ENCODE measurements at regions not wholly inside any gene's neighbourhood (a gene's known extent, or its start where the extent isn't known, plus 50 kb on each side); places are given as distances from the start of the nearest gene placed in this dataset.

GRCh38 chr5:30039379-30039778 is 1154.1 kb upstream of the CDH6 start:
- no peak for DNase-seq

- no peak for DNase-seq
Observed at GRCh38 chr5:30034870-30035269, 1158.6 kb upstream of the CDH6 start.

- no peak for DNase-seq
Observed at GRCh38 chr5:30030101-30030500, 1163.4 kb upstream of the CDH6 start.

GRCh38 chr5:30001826-30002225 is 1191.7 kb upstream of the CDH6 start:
- DNase-seq, result no peak

GRCh38 chr5:30000231-30000630 is 1193.3 kb upstream of the CDH6 start:
- DNase-seq, result no peak

GRCh38 chr5:29995154-29995553 is 1198.3 kb upstream of the CDH6 start:
- no peak for DNase-seq

- DNase-seq, result no peak
Observed at GRCh38 chr5:29994519-29994918, 1199.0 kb upstream of the CDH6 start.

GRCh38 chr5:29993286-29993685 is 1200.2 kb upstream of the CDH6 start:
- DNase-seq, result no peak

- DNase-seq, result no peak
Observed at GRCh38 chr5:29992248-29992647, 1201.2 kb upstream of the CDH6 start.

GRCh38 chr5:29990681-29991080 is 1202.8 kb upstream of the CDH6 start:
- DNase-seq, result no peak

GRCh38 chr5:29984156-29984540 is 1209.3 kb upstream of the CDH6 start:
- no peak for DNase-seq

GRCh38 chr5:29983528-29984155 is 1209.8 kb upstream of the CDH6 start:
- DNase-seq, result no peak

GRCh38 chr5:29982457-29982856 is 1211.0 kb upstream of the CDH6 start:
- DNase-seq, result no peak

- DNase-seq, result no peak
Observed at GRCh38 chr5:29972597-29972996, 1220.9 kb upstream of the CDH6 start.

- no peak for DNase-seq
Observed at GRCh38 chr5:29963956-29964355, 1229.5 kb upstream of the CDH6 start.

GRCh38 chr5:29960323-29960722 is 1233.2 kb upstream of the CDH6 start:
- no peak for DNase-seq

GRCh38 chr5:29950416-29951145 is 1242.9 kb upstream of the CDH6 start:
- DNase-seq, result no peak

GRCh38 chr5:29949301-29949872 is 1244.1 kb upstream of the CDH6 start:
- no peak for DNase-seq

- no peak for DNase-seq
Observed at GRCh38 chr5:29944327-29944726, 1249.2 kb upstream of the CDH6 start.

- DNase-seq, result no peak
Observed at GRCh38 chr5:29942089-29942488, 1251.4 kb upstream of the CDH6 start.

- no peak for DNase-seq
Observed at GRCh38 chr5:29939988-29940387, 1253.5 kb upstream of the CDH6 start.

- DNase-seq, result no peak
Observed at GRCh38 chr5:29935371-29935770, 1258.1 kb upstream of the CDH6 start.

GRCh38 chr5:29930316-29930715 is 1263.2 kb upstream of the CDH6 start:
- no peak for DNase-seq

- no peak for DNase-seq
Observed at GRCh38 chr5:29924107-29924506, 1269.4 kb upstream of the CDH6 start.
